ENCODE measurements at regions not wholly inside any gene's neighbourhood (a gene's known extent, or its start where the extent isn't known, plus 50 kb on each side); places are given as distances from the start of the nearest gene placed in this dataset.
A peak's percentile ranks its signal among the peaks of the same experiment; 100 is the strongest.

DNA sequence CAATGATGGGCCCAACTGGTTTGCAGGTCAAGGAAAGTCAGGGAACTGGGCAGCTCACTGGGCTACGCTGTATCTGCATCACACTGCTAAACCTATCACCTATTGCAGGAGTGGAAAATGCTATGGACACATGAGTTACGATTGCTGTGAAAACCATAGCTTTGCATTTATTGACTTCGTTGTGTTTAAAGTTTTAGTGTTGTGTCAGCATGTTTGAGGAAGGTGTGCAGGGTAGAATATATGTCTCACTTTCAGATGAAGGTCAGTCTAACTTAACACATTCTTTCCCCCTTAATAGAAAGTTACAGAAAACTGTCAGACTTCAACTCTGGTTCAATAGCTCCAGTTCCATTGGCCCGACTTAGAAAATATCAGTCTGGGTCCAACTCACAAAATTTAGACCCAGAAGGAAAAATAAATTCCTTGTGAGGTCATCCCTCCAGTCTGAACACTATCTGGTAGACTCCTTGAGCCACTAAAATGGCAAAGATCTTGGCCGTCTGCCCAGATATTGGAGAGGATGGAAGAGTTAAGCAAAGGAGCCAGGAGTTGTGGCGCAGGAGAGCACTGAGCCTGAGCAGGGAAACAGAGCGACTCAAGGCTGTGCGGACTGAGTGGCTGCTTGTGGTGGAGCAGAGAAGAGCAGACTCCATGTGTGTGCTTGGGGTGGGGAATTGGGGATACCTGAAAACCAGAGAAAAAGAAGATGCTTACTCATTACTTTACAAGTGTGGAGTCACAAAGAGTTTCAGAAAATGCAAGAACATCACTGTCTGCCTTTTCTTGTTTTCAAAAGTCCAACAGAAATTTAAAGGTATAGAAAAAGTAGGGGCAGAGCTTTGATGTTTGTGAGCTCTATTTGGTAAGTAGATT is 518.5 kb downstream of the FGF9 start:
- no peaks in the 10 kb centered on the region for H3K36me3 Mint-ChIP-seq (ENCODE audit: low read depth)
- H3K4me1 Mint-ChIP-seq, result peaks cover 6% of the 10 kb centered on the region
- H3K4me3 Mint-ChIP-seq, result no peak overlapping the region
- H3K27ac Mint-ChIP-seq, result no peak overlapping the region
- peaks cover 8% of the 10 kb centered on the region for H3K27me3 Mint-ChIP-seq (ENCODE audit: low read depth)
- TF ChIP-seq, protein P1, sequence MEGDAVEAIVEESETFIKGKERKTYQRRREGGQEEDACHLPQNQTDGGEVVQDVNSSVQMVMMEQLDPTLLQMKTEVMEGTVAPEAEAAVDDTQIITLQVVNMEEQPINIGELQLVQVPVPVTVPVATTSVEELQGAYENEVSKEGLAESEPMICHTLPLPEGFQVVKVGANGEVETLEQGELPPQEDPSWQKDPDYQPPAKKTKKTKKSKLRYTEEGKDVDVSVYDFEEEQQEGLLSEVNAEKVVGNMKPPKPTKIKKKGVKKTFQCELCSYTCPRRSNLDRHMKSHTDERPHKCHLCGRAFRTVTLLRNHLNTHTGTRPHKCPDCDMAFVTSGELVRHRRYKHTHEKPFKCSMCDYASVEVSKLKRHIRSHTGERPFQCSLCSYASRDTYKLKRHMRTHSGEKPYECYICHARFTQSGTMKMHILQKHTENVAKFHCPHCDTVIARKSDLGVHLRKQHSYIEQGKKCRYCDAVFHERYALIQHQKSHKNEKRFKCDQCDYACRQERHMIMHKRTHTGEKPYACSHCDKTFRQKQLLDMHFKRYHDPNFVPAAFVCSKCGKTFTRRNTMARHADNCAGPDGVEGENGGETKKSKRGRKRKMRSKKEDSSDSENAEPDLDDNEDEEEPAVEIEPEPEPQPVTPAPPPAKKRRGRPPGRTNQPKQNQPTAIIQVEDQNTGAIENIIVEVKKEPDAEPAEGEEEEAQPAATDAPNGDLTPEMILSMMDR (IDR thresholded peaks at IDR 0.05; ENCODE audit: unreplicated experiment in 3 of 3), result no peak
- peaks cover 2% of the 10 kb centered on the region for H3K9me3 Mint-ChIP-seq

DNA sequence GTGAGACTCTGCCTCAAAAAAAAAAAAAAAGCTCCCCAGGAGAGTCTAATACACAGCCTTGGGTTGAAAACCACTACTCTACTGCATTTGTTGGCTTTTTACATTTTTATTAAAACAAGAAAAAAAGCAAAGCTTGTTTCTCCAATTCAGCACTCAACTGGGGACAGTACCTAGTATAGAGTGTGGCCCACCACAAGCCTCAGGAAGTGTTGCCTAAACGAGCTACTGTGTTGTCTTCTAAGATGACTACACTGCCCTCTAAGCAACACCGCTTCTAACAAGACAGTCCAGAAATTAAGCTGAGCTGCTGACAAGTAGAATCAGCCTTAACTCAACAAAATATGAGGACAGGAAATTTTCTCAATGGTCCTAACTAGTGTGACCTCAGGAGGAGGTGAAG is 522.2 kb downstream of the FGF9 start:
- Mint-ChIP-seq H3K9me3 (no peaks in the 10 kb centered on the region), H3K27me3 (ENCODE audit: low read depth) (peaks cover 9% of the 10 kb centered on the region), H3K27ac (no peak overlapping the region), H3K4me1 (peaks cover 22% of the 10 kb centered on the region), H3K4me3 (no peak overlapping the region), H3K36me3 (ENCODE audit: low read depth) (no peaks in the 10 kb centered on the region)
- TF ChIP-seq, protein P1 (IDR thresholded peaks at IDR 0.05; ENCODE audit: unreplicated experiment in 3 of 3), result no peak

DNA sequence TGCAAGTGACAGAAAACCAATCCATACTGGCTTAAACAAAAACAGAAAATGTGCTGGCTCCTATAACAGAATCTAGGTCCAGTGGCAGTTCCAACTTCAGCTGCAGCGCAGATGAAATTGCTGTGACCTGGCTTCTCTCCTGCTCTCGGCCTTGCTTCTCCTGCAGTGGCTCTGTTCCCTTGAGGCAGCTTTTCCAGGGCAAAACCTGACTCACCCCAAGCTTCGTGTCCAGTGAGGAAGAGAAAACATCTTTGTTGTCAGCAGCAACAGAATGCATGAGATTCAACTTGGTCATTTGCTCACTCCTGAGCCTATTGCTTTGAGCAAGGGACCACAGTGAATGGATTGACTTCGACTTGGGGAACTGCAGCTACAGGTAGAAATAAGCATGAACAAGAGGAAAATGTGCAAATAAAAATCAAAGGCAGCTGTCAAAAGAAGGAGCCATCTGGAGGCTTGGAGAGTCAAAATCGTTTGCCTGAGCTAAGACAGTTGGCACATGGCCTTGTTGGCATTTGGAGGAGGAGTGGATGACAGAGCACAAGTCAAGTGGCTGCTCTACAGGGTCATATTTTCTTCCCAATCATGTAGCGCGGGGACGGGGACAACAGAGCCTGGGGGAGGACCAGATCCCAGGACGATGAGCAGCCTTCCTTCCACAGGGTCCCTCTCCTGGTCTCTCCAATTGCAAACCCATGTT is 523.4 kb downstream of the FGF9 start:
- Mint-ChIP-seq H3K4me3 (no peak overlapping the region), H3K9me3 (no peaks in the 10 kb centered on the region), H3K27me3 (ENCODE audit: low read depth) (peaks cover 9% of the 10 kb centered on the region), H3K36me3 (ENCODE audit: low read depth) (no peaks in the 10 kb centered on the region), H3K27ac (no peak overlapping the region), H3K4me1 (peaks cover 34% of the 10 kb centered on the region)
- TF ChIP-seq, protein P1 (IDR thresholded peaks at IDR 0.05; ENCODE audit: unreplicated experiment in 3 of 3), result no peak

DNA sequence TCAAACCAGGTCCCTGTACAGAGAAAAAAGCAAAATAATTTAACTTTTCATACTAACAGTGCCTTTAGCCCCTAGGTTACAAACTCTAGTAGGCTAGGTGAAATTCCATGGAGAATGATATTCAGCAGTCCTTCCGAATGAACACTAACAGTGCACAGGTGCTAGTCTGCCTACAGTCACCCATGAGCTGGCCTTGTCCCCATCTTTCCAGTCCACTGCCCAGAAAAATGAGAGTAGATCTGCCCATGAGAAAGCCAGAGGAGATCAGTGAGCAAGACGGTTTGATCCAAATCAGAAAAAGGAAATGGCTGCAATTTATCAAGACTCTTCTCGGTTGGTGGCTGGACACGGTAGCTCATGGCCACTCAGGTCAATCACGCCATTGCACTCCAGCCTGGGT is 524.9 kb downstream of the FGF9 start:
- no peak overlapping the region for H3K27ac Mint-ChIP-seq

DNA sequence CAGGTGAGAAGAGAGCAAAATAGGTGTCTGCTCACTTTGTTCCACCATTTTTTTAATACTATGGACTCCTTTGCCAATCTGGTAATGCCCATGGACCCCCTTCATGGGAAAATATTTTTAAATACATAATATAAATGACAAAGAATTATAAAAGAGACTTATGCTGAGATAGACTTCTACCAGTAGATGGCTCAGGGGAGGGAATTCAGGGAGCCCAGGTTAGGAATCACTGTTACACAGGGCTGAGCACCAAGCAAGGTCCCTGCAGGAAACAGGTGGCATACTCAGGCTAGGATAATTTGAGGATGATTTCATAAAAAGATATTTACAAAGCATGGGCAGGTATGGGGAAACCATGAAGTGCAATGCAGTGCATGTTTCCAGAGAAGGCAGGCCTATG is 525.9 kb downstream of the FGF9 start:
- no peaks in the 10 kb centered on the region for H3K36me3 Mint-ChIP-seq (ENCODE audit: low read depth)
- peaks cover 55% of the 10 kb centered on the region for H3K4me1 Mint-ChIP-seq
- TF ChIP-seq, protein P1 (IDR thresholded peaks at IDR 0.05; ENCODE audit: unreplicated experiment in 3 of 3), result peak in 1 of 3 experiments; percentile 17
- peak overlapping the region in 2 of 3 experiments; percentile 59 to 81 for H3K27ac Mint-ChIP-seq
- H3K4me3 Mint-ChIP-seq, result no peak overlapping the region
- H3K9me3 Mint-ChIP-seq, result no peaks in the 10 kb centered on the region
- peaks cover 5% of the 10 kb centered on the region for H3K27me3 Mint-ChIP-seq (ENCODE audit: low read depth)

More for the DNA sequence above, 524.9 kb downstream of the FGF9 start:
- Mint-ChIP-seq H3K4me1 (peaks cover 48% of the 10 kb centered on the region), H3K9me3 (no peaks in the 10 kb centered on the region), H3K36me3 (ENCODE audit: low read depth) (no peaks in the 10 kb centered on the region), H3K27me3 (ENCODE audit: low read depth) (peaks cover 5% of the 10 kb centered on the region), H3K4me3 (no peak overlapping the region)
- TF ChIP-seq, protein P1 (IDR thresholded peaks at IDR 0.05; ENCODE audit: unreplicated experiment in 3 of 3), result no peak

Measured in nephron (organoid).